Bronchial epithelial cell (primary cell): ENCODE measurements at regions not wholly inside any gene's neighbourhood (a gene's known extent, or its start where the extent isn't known, plus 50 kb on each side); places are given as distances from the start of the nearest gene placed in this dataset.

Source experiments
- DNase-seq: peaks from one replicate; pipeline ENCODE4 v3.0.0-alpha.2; 2010; ENCODE audit warnings: low read depth
- FAIRE-seq: peaks from 2 replicates; lab custom pipeline; 2011; peaks lifted over from hg19 to GRCh38; lab: Jason Lieb, UNC
- H3K27me3 ChIP-seq: 2 replicates; pipeline ENCODE4 v1.5.1; 2011; ENCODE audit warnings: low read length; ENCODE audit not compliant: control insufficient read depth, insufficient read depth
- H3K36me3 ChIP-seq: 2 replicates; pipeline ENCODE4 v1.5.1; 2011; ENCODE audit warnings: low read length; ENCODE audit not compliant: control insufficient read depth, insufficient read depth
- H3K4me3 ChIP-seq: 2 replicates; pipeline ENCODE4 v1.5.1; 2011; ENCODE audit warnings: mild to moderate bottlenecking, low read depth, low read length, control low read depth
- CTCF ChIP-seq: IDR thresholded peaks from 2 replicates; pipeline ENCODE4 v1.5.1; 2011; ENCODE audit warnings: mild to moderate bottlenecking, moderate library complexity, low read length, control low read depth, inconsistent platforms; ENCODE audit not compliant: insufficient read depth, severe bottlenecking

DNA sequence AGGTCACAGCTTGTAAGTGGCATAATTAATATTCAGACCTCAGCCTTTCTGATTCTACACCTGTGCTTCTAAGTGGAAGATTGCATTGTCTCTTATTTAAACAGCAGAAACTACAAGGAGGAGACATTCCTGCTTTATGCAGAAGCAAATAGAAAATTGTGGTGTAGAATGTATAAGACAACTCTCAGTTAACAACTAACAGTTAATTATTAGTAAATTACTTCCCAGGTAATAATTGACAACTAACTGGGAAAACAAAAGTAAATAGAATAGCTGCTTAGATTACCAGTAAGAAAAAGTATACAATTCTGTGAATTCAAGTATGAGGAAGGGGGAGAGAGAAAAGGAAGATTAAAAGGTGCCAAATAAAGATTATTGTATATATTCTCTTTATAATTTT, 1210.5 kb upstream of the GYPC start:
- no peak for TF ChIP-seq CTCF
- DNase-seq = no peak
- Histone ChIP-seq H3K36me3 (no peaks in the 10 kb centered on the region), H3K27me3 (no peaks in the 10 kb centered on the region), H3K4me3 (no peak overlapping the region)
- no peak for FAIRE-seq

DNA sequence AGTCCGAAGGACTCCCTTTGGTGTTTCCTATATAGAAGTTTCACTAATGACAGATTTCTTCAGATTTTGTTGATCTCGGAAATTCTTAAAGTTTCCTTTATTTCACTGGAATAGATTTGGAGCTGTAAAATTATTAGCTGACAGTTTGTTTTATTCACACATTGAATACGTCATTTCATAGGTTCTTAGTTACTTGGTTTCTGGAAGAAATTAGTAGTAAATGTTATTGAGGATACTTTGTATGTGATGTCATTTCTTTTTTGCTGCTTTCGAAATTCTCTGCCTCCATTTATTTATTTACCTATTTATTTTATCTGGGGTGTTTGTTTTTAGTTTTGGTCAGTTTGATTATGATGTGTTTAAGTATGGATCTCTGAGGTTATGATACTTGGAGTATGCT, 1205.9 kb upstream of the GYPC start:
- Histone ChIP-seq H3K27me3 (no peaks in the 10 kb centered on the region), H3K36me3 (no peaks in the 10 kb centered on the region), H3K4me3 (no peak overlapping the region)
- TF ChIP-seq CTCF = no peak
- DNase-seq = no peak
- FAIRE-seq = no peak

DNA sequence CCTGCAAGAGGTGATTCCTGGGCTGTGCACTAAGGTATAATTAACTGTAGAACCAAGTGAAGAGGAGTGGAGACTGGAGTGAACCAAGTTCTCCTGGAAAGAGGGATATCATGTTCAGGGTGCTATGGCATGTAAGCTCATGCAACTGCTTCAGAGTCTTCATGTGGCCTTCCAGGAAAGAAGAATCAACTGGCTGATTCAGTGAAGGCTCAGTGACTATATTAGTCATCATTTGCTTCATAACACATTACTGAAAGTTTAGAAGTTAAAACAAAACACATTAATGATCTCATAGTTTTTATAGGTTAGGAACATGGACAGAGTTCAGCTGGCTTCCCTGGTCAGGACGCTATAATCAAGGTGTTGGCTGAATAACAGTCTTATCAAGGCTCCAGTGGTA, 1200.8 kb upstream of the GYPC start:
- Histone ChIP-seq H3K4me3 (no peak overlapping the region), H3K36me3 (no peaks in the 10 kb centered on the region), H3K27me3 (no peaks in the 10 kb centered on the region)
- FAIRE-seq (no peak), DNase-seq (peak; percentile 30)
- TF ChIP-seq CTCF = no peak

DNA sequence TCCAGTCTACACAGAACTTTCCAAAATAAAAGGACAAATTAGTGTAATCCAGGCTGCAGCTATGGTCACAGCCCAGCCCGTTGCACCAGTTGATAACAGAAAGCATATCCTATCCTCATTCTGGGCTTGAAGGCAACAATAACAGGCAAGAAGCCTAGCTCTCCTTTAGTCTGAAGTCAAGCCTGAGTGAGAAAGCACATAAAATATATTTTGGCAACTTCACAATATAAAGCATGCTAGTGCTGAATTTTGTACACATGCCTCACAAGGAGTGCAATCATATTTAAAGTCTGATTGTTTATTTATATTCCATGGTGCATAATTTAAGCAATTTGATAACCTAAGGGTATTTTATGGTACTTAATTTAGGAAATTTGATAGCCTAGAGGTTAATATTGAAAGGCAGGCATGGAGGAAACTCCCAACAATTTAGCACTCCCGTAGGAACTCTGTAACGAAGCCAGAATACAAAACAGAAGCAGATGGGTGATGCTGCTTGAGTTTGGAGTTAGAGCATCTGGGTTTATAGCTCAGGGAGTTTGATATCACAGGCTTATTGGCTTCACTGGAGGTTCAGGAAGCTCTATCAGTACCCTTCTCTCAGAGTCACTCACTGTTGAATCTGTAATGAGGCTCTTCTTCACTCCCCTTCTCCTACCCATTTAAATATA, 1199.1 kb upstream of the GYPC start:
- TF ChIP-seq CTCF = no peak
- DNase-seq (no peak), FAIRE-seq (no peak)
- Histone ChIP-seq H3K36me3 (no peaks in the 10 kb centered on the region), H3K27me3 (no peaks in the 10 kb centered on the region), H3K4me3 (no peak overlapping the region)

DNA sequence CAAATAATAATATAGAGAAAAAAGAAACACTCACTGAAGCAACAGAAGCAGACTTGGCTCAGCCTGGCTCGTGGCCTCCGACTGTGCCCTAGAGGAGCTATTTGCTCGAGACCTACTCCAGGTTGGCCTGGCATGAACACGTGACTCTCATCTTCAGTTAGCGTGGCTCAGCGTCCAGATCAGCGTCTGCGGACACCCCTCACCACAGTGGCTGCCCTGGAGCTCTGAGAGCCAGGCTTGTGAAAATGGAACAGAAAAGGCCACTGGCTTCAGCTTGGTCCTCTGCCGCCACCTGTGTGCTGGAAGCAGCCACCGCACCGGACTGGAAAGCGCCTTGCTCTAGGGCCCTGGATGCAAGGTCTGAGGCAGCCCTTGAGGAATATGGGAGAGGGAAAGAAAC, 1184.0 kb upstream of the GYPC start:
- peak; percentile 55 for TF ChIP-seq CTCF
- no peak for FAIRE-seq
- Histone ChIP-seq H3K27me3 (no peaks in the 10 kb centered on the region), H3K36me3 (no peaks in the 10 kb centered on the region), H3K4me3 (no peak overlapping the region)
- DNase-seq = peak; percentile 4

DNA sequence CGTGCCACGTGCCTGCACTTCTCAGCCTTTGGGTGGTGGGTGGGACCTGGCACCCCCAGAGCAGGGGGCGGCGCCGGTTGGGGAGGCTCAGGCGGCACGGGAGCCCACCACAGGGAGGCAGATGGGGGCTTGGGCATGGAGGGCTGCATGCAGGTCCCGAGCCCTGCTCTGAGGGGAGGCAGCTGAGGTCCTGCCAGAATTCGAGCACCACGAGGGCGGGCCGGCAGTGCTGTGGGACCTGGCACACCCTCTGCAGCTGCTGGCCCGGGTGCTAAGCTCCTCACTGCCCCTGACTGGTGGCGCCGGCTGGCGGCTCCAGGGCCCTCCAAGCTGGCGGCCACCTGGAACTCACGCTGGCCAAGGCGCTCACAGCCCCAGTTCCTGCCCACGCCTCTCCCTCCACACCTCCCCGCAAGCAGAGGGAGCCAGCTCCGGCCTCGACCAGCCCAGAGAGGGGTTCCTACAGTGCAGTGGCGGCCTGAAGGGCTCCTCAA, 1176.8 kb upstream of the GYPC start:
- H3K27me3 ChIP-seq = no peaks in the 10 kb centered on the region
- FAIRE-seq = no peak
- TF ChIP-seq CTCF = no peak
- DNase-seq = no peak
- no peak overlapping the region for H3K4me3 ChIP-seq
- H3K36me3 ChIP-seq = no peaks in the 10 kb centered on the region
